KMS-11 (cell line): ENCODE measurements at regions not wholly inside any gene's neighbourhood (a gene's known extent, or its start where the extent isn't known, plus 50 kb on each side); places are given as distances from the start of the nearest gene placed in this dataset.

ENCODE experiments used
- H2AFZ ChIP-seq: fragments of 200-600 bp; sonication (generic); 2 replicates; pipeline ENCODE4 v1.6.1; 2016; ENCODE audit warnings: antibody characterized with exemption, mixed run types, low read depth
- H3K27ac ChIP-seq: fragments of 200-600 bp; sonication (generic); 2 replicates; pipeline ENCODE4 v1.6.1; 2016; ENCODE audit warnings: mild to moderate bottlenecking, mixed run types
- H3K27me3 ChIP-seq: fragments of 200-600 bp; sonication (generic); 2 replicates; pipeline ENCODE4 v1.6.1; 2017; ENCODE audit warnings: mild to moderate bottlenecking, low read depth, mixed run types, moderate library complexity; ENCODE audit not compliant: insufficient read depth
- H3K36me3 ChIP-seq: fragments of 200-600 bp; sonication (generic); 2 replicates; pipeline ENCODE4 v1.6.1; 2017; ENCODE audit warnings: mild to moderate bottlenecking, mixed run types; ENCODE audit not compliant: insufficient read depth
- H3K4me1 ChIP-seq: fragments of 200-600 bp; sonication (generic); 2 replicates; pipeline ENCODE4 v1.6.1; 2016; ENCODE audit warnings: mild to moderate bottlenecking, low read depth, mixed run types; ENCODE audit not compliant: poor library complexity, severe bottlenecking
- H3K4me2 ChIP-seq: fragments of 200-600 bp; sonication (generic); 2 replicates; pipeline ENCODE4 v1.7.0; 2016; ENCODE audit warnings: mild to moderate bottlenecking, mixed run types
- H3K4me3 ChIP-seq: fragments of 200-600 bp; sonication (generic); IDR thresholded peaks from 2 replicates; pipeline ENCODE4 v1.6.1; 2017; ENCODE audit warnings: low read depth, low read length, mixed read lengths; ENCODE audit not compliant: insufficient read depth
- H3K79me2 ChIP-seq: fragments of 200-600 bp; sonication (generic); 2 replicates; pipeline ENCODE4 v1.6.1; 2016; ENCODE audit warnings: low read depth, mixed run types; ENCODE audit not compliant: insufficient read depth
- H3K9ac ChIP-seq: fragments of 200-600 bp; sonication (generic); 2 replicates; pipeline ENCODE4 v1.6.1; 2016; ENCODE audit warnings: mild to moderate bottlenecking, mixed run types
- H4K20me1 ChIP-seq: fragments of 200-600 bp; sonication (generic); 2 replicates; pipeline ENCODE4 v1.6.1; 2016; ENCODE audit warnings: mild to moderate bottlenecking, mixed run types; ENCODE audit not compliant: insufficient read depth
- TF ChIP-seq, protein P1 (sequence below): fragments of 200-600 bp; sonication (generic); conservative IDR thresholded peaks from 2 replicates; pipeline ENCODE4 v1.6.1; 2017; ENCODE audit warnings: low read depth, mild to moderate bottlenecking, antibody characterized with exemption, low read length, moderate library complexity, mixed read lengths

DNA sequence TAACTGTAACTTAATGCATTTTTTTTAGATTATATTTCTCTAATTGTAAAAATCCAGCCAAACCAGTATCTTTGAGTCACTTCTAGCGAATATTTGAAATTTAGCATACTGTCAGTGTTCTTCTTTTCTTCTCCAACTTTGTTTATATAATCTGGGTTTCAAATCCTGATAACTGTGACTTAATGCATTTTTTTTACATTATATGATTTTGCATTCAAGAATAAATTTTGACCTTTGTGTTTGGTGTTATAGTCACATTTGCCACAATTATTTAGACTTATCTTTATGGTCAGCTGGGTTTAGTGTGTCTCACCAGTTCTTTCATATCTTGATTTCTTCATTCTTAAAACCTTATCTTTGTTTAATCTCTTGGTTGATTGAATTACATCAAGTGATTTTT, 345.7 kb downstream of the SLC4A3 start:
- H3K4me3 ChIP-seq = no peak overlapping the region
- H4K20me1 ChIP-seq = no peaks in the 10 kb centered on the region
- no peak overlapping the region for H3K4me2 ChIP-seq
- H3K27ac ChIP-seq = no peak overlapping the region
- TF ChIP-seq, protein P1, sequence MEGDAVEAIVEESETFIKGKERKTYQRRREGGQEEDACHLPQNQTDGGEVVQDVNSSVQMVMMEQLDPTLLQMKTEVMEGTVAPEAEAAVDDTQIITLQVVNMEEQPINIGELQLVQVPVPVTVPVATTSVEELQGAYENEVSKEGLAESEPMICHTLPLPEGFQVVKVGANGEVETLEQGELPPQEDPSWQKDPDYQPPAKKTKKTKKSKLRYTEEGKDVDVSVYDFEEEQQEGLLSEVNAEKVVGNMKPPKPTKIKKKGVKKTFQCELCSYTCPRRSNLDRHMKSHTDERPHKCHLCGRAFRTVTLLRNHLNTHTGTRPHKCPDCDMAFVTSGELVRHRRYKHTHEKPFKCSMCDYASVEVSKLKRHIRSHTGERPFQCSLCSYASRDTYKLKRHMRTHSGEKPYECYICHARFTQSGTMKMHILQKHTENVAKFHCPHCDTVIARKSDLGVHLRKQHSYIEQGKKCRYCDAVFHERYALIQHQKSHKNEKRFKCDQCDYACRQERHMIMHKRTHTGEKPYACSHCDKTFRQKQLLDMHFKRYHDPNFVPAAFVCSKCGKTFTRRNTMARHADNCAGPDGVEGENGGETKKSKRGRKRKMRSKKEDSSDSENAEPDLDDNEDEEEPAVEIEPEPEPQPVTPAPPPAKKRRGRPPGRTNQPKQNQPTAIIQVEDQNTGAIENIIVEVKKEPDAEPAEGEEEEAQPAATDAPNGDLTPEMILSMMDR = no peak
- no peak overlapping the region for H3K9ac ChIP-seq
- H3K79me2 ChIP-seq = no peaks in the 10 kb centered on the region
- no peaks in the 10 kb centered on the region for H3K36me3 ChIP-seq
- H2AFZ ChIP-seq = no peak overlapping the region
- H3K4me1 ChIP-seq = no peaks in the 10 kb centered on the region
- H3K27me3 ChIP-seq = no peaks in the 10 kb centered on the region

DNA sequence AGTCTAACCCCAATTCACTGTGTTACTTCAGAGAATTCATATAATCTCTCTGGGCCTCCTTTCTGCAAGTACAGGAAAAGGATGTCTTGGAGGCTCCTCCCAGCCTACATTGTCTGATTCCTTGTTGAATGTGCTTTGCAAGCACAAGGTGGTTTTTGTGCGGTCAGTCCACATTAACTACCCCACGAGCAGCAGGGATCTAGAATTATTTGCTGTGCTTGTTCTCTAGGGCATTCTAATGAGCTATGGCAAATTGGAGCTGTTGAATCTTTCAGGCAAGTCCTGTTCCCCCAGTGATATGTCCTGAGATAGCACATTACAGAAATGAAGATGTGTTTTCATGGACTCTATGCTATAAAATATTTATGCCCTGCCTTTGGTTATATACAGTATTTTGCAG, 349.4 kb downstream of the SLC4A3 start:
- TF ChIP-seq, protein P1 = no peak
- Histone ChIP-seq H4K20me1 (no peaks in the 10 kb centered on the region), H3K4me2 (no peak overlapping the region), H3K27me3 (no peaks in the 10 kb centered on the region), H3K36me3 (no peaks in the 10 kb centered on the region), H3K27ac (no peak overlapping the region), H2AFZ (no peak overlapping the region), H3K79me2 (no peaks in the 10 kb centered on the region), H3K4me1 (no peaks in the 10 kb centered on the region), H3K4me3 (no peak overlapping the region), H3K9ac (no peak overlapping the region)

DNA sequence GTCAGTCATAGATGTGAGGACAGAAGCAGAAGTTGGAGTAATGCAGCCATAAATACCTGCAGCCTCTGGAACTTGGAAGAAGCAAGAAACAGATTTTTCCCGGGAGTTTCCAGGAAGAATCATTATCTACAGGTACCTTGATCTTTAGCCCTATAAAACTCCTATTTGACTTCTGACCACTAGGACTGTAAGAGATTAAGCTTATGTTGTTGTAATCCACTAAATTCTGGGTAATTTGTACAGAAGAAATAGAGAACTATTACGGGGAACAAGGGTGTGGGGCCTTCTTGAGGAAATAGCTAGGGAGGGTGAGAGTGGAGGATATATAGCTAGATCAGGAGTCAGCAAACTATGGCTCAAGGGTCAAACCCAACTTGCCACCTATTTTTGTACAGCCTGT, 353.2 kb downstream of the SLC4A3 start:
- no peaks in the 10 kb centered on the region for H3K79me2 ChIP-seq
- no peak overlapping the region for H3K27ac ChIP-seq
- H3K27me3 ChIP-seq = no peaks in the 10 kb centered on the region
- no peaks in the 10 kb centered on the region for H3K4me1 ChIP-seq
- TF ChIP-seq, protein P1 = no peak
- no peak overlapping the region for H3K9ac ChIP-seq
- no peak overlapping the region for H2AFZ ChIP-seq
- no peak overlapping the region for H3K4me2 ChIP-seq
- no peaks in the 10 kb centered on the region for H3K36me3 ChIP-seq
- no peaks in the 10 kb centered on the region for H4K20me1 ChIP-seq
- no peak overlapping the region for H3K4me3 ChIP-seq

DNA sequence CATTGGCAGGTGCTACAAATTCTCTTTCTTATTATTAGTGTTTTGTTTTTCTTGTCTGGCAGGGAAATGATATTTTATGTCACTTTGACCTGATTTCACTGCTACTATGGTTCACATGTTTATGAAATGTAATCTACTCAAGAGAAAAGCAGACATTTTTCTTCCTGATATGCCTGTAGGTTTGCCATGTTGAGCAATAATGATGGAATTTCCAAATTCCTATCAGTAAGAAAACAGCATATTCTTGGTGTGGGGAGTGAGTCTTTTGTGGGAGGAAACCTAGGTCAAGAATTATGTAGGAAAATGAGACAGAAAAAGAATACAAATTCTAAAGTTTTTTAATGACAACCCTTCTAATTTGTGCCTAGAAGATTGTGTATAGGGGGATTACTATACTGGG, 356.4 kb downstream of the SLC4A3 start:
- Histone ChIP-seq H3K4me1 (no peaks in the 10 kb centered on the region), H3K4me3 (no peak overlapping the region), H3K79me2 (no peaks in the 10 kb centered on the region), H3K27ac (no peak overlapping the region), H4K20me1 (no peaks in the 10 kb centered on the region), H2AFZ (no peak overlapping the region), H3K4me2 (no peak overlapping the region), H3K27me3 (no peaks in the 10 kb centered on the region), H3K36me3 (no peaks in the 10 kb centered on the region), H3K9ac (no peak overlapping the region)
- TF ChIP-seq, protein P1 = no peak

DNA sequence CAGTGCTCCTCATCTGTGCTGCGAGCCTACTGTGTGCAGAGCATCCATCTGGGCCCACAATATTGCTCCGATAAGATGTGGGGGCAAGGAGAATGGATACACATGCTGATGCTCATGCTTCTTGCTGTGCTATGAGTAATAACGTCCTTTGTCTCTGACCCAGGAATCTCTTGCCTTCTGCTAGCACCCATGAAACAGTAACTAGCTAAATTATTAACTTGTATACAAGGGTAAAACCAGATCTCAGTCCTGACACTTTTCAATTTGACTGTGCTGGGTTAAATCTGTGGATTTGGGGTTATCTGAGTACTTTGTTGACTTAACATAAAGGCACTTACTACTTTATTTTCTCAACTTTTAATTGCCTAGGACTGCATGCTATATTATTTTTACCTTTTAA, 357.6 kb downstream of the SLC4A3 start:
- no peaks in the 10 kb centered on the region for H4K20me1 ChIP-seq
- H3K4me1 ChIP-seq = no peaks in the 10 kb centered on the region
- no peaks in the 10 kb centered on the region for H3K27me3 ChIP-seq
- TF ChIP-seq, protein P1 = no peak
- H3K27ac ChIP-seq = no peak overlapping the region
- no peak overlapping the region for H2AFZ ChIP-seq
- H3K9ac ChIP-seq = no peak overlapping the region
- no peak overlapping the region for H3K4me3 ChIP-seq
- no peaks in the 10 kb centered on the region for H3K36me3 ChIP-seq
- no peak overlapping the region for H3K4me2 ChIP-seq
- no peaks in the 10 kb centered on the region for H3K79me2 ChIP-seq
